ENCODE measurements at regions not wholly inside any gene's neighbourhood (a gene's known extent, or its start where the extent isn't known, plus 50 kb on each side); places are given as distances from the start of the nearest gene placed in this dataset.
"Not testable (repeated sequence)": the region's sequence is repeated elsewhere in the genome, so short reads cannot be mapped to it uniquely, and the experiment has no call there.

- no peak for DNase-seq
Observed at GRCh38 chr1:233790121-233790520, 114.4 kb upstream of the SLC35F3 start.

GRCh38 chr1:233790662-233791371 is 113.7 kb upstream of the SLC35F3 start:
- DNase-seq, result peak; percentile 40

GRCh38 chr1:233791372-233791703 is 113.1 kb upstream of the SLC35F3 start:
- DNase-seq, result no peak

GRCh38 chr1:233791721-233792120 is 112.8 kb upstream of the SLC35F3 start:
- DNase-seq, result no peak

- no peak for DNase-seq
Observed at GRCh38 chr1:233794863-233795262, 109.6 kb upstream of the SLC35F3 start.

- DNase-seq, result no peak
Observed at GRCh38 chr1:233796146-233796783, 108.2 kb upstream of the SLC35F3 start.

GRCh38 chr1:233802611-233803010 is 101.9 kb upstream of the SLC35F3 start:
- no peak for DNase-seq

- DNase-seq, result no peak
Observed at GRCh38 chr1:233805786-233806185, 98.7 kb upstream of the SLC35F3 start.

- DNase-seq, result no peak
Observed at GRCh38 chr1:233815357-233815756, 89.1 kb upstream of the SLC35F3 start.

- DNase-seq, result no peak
Observed at GRCh38 chr1:233815865-233816264, 88.6 kb upstream of the SLC35F3 start.

- DNase-seq, result no peak
Observed at GRCh38 chr1:233816348-233816747, 88.1 kb upstream of the SLC35F3 start.

GRCh38 chr1:233819042-233819441 is 85.4 kb upstream of the SLC35F3 start:
- DNase-seq, result no peak

GRCh38 chr1:233824179-233824578 is 80.3 kb upstream of the SLC35F3 start:
- DNase-seq, result not testable (repeated sequence)

- not testable (repeated sequence) for DNase-seq
Observed at GRCh38 chr1:233827937-233828336, 76.5 kb upstream of the SLC35F3 start.

- DNase-seq, result no peak
Observed at GRCh38 chr1:233828480-233828879, 76.0 kb upstream of the SLC35F3 start.

GRCh38 chr1:233834609-233835008 is 69.9 kb upstream of the SLC35F3 start:
- no peak for DNase-seq

- not testable (repeated sequence) for DNase-seq
Observed at GRCh38 chr1:233838207-233838606, 66.3 kb upstream of the SLC35F3 start.

- DNase-seq, result peak; percentile 22
Observed at GRCh38 chr1:233843525-233844204, 60.8 kb upstream of the SLC35F3 start.

- DNase-seq, result peak; percentile 3
Observed at GRCh38 chr1:233844275-233844674, 60.2 kb upstream of the SLC35F3 start.

- DNase-seq, result peak; percentile 19
Observed at GRCh38 chr1:233844692-233845091, 59.8 kb upstream of the SLC35F3 start.

Data from renal pelvis (tissue), 1 donor.